Kidney (tissue), 13 donors: ENCODE measurements at regions not wholly inside any gene's neighbourhood (a gene's known extent, or its start where the extent isn't known, plus 50 kb on each side); places are given as distances from the start of the nearest gene placed in this dataset.

Experiments used
- DNase-seq, 5 donors: peaks; one replicate each; pipeline ENCODE4 v3.0.0-alpha.2; 2013 to 2020
- FAIRE-seq: peaks from 2 replicates; lab custom pipeline; 2012; peaks lifted over from hg19 to GRCh38; lab: Jason Lieb, UNC
- H3K27ac ChIP-seq, 2 donors: one replicate each; pipeline ENCODE4 v1.7.0; 2013; ENCODE audit warnings: low read depth in 2 of 2, low read length in 2 of 2, inconsistent platforms in 1 of 2
- H3K27me3 ChIP-seq: one replicate; pipeline ENCODE4 v1.7.1; 2013; ENCODE audit warnings: low read length, inconsistent platforms; ENCODE audit not compliant: control insufficient read depth, insufficient read depth
- H3K36me3 ChIP-seq, 3 donors: one replicate each; pipeline versions ENCODE4 v1.7.0 to v1.7.1; 2013; ENCODE audit warnings: low read length in 3 of 3, control low read depth in 1 of 3, inconsistent platforms in 1 of 3; ENCODE audit not compliant: insufficient read depth in 3 of 3, control insufficient read depth in 2 of 3
- H3K4me1 ChIP-seq, 3 donors: one replicate each; pipeline versions ENCODE4 v1.7.0 to v1.7.1; 2013; ENCODE audit warnings: low read length in 3 of 3, inconsistent platforms in 1 of 3, low read depth in 1 of 3; ENCODE audit not compliant: control insufficient read depth in 2 of 3, insufficient read depth in 2 of 3
- H3K4me3 ChIP-seq, 3 donors: one replicate each; pipeline versions ENCODE4 v1.7.0 to v1.8.1; 2013; ENCODE audit warnings: low read length in 3 of 3, control low read depth in 1 of 3, inconsistent platforms in 1 of 3
- H3K9ac ChIP-seq, 3 donors: one replicate each; pipeline versions ENCODE4 v1.7.0 to v1.7.1; 2013; ENCODE audit warnings: low read length in 3 of 3, control low read depth in 1 of 3, inconsistent platforms in 1 of 3
- H3K9me3 ChIP-seq, 3 donors: one replicate each; pipeline versions ENCODE4 v1.7.0 to v1.7.1; 2013; ENCODE audit warnings: low read length in 3 of 3, control low read depth in 1 of 3, inconsistent platforms in 1 of 3; ENCODE audit not compliant: control insufficient read depth in 2 of 3, insufficient read depth in 1 of 3
- CTCF ChIP-seq: IDR thresholded peaks from 3 replicates; pipeline ENCODE4 v1.5.1; 2012; ENCODE audit warnings: mild to moderate bottlenecking, moderate library complexity, borderline replicate concordance; ENCODE audit not compliant: insufficient read depth; ENCODE audit errors: extremely low read depth
- intact Hi-C: fragments of 100-400 bp; cut with DNase I; formaldehyde crosslinking; loops from one replicate; pipeline ENCODE4 v1.11.1; 2022
- donor health status: control.
- donor health status: control.
- donor health status: control.
- donor health status: control.
- donor health status: control.
- donor health status: DM: yes; HTN: yes; CAD: no.
- donor health status: Normal renal cell carcinoma (clear cell type).

GRCh38 chr9:16052757-16053530 lies 500.1 kb downstream of the CCDC171 start:
- no peak overlapping the region for H3K4me3 ChIP-seq
- H3K9ac ChIP-seq, result no peak overlapping the region
- TF ChIP-seq CTCF, result no peak
- FAIRE-seq (no peak), DNase-seq (no peak)
- no peaks in the 10 kb centered on the region for H3K4me1 ChIP-seq
- H3K27ac ChIP-seq, result no peak overlapping the region
- H3K27me3 ChIP-seq, result no peaks in the 10 kb centered on the region
- H3K9me3 ChIP-seq, result no peaks in the 10 kb centered on the region
- intact Hi-C loops, result no loop called here
- H3K36me3 ChIP-seq, result no peaks in the 10 kb centered on the region

- no peaks in the 10 kb centered on the region for H3K36me3 ChIP-seq
- no peaks in the 10 kb centered on the region for H3K27me3 ChIP-seq
- no peaks in the 10 kb centered on the region for H3K9me3 ChIP-seq
- no peak for TF ChIP-seq CTCF
- intact Hi-C loops, result no loop called here
- no peak overlapping the region for H3K4me3 ChIP-seq
- H3K9ac ChIP-seq, result no peak overlapping the region
- H3K27ac ChIP-seq, result no peak overlapping the region
- DNase-seq (no peak), FAIRE-seq (no peak)
- H3K4me1 ChIP-seq, result no peaks in the 10 kb centered on the region
Measured at GRCh38 chr9:16057541-16057940, 504.7 kb downstream of the CCDC171 start.

GRCh38 chr9:16058131-16058549 lies 505.3 kb downstream of the CCDC171 start:
- no peak overlapping the region for H3K9ac ChIP-seq
- FAIRE-seq (no peak), DNase-seq (no peak)
- no peak overlapping the region for H3K4me3 ChIP-seq
- no peaks in the 10 kb centered on the region for H3K36me3 ChIP-seq
- no peak overlapping the region for H3K27ac ChIP-seq
- H3K27me3 ChIP-seq, result no peaks in the 10 kb centered on the region
- no peaks in the 10 kb centered on the region for H3K4me1 ChIP-seq
- no peak for TF ChIP-seq CTCF
- intact Hi-C loops, result no loop called here
- no peaks in the 10 kb centered on the region for H3K9me3 ChIP-seq
